ENCODE measurements at regions not wholly inside any gene's neighbourhood (a gene's known extent, or its start where the extent isn't known, plus 50 kb on each side); places are given as distances from the start of the nearest gene placed in this dataset.

- no peak for TF ChIP-seq JUN (IDR thresholded peaks at IDR 0.05; ENCODE audit: low read depth, low read length)
Measured at GRCh38 chr17:71521724-71522123, 599.1 kb upstream of the SOX9 start (continued).

GRCh38 chr17:71522383-71522782, 598.4 kb upstream of the SOX9 start:
- Histone ChIP-seq H2AK5ac (ENCODE audit: low read depth, low read length) (no peak overlapping the region), H3K4me3 (ENCODE audit: extremely low read depth in 1 of 4, insufficient read depth in 2 of 4, low read depth in 3 of 4, low read length in 4 of 4) (no peak overlapping the region), H4K20me1 (replicated peaks in 1 of 2; ENCODE audit: control insufficient read depth in 1 of 2, insufficient read depth in 2 of 2, low read length in 2 of 2) (no peaks in the 10 kb centered on the region), H3K79me1 (ENCODE audit: low read depth, low read length) (no peaks in the 10 kb centered on the region), H2AFZ (ENCODE audit: low read length) (no peak overlapping the region), H3K27ac (ENCODE audit: low read depth, low read length) (no peak overlapping the region), H3K4me2 (ENCODE audit: insufficient read depth in 1 of 2, low read depth in 2 of 2, low read length in 2 of 2) (no peak overlapping the region), H2BK12ac (ENCODE audit: low read depth, low read length) (no peak overlapping the region), H4K5ac (ENCODE audit: insufficient read length, low read depth, low read length) (no peak overlapping the region), H2BK5ac (ENCODE audit: low read depth, low read length) (no peak overlapping the region), H2BK120ac (replicated peaks; ENCODE audit: low read depth, low read length) (no peak overlapping the region), H3K36me3 (ENCODE audit: control insufficient read depth in 2 of 4, insufficient read depth in 4 of 4, low read length in 3 of 4) (no peaks in the 10 kb centered on the region), H2BK15ac (ENCODE audit: low read length) (no peak overlapping the region), H3K9ac (replicated peaks in 1 of 4; ENCODE audit: extremely low read depth in 1 of 4, low read depth in 3 of 4, low read length in 3 of 4) (no peak overlapping the region), H3K79me2 (ENCODE audit: control insufficient read depth in 1 of 2, insufficient read depth in 2 of 2, low read length in 2 of 2) (no peaks in the 10 kb centered on the region), H4K91ac (replicated peaks; ENCODE audit: insufficient read length, low read length) (no peak overlapping the region), H3K27me3 (replicated peaks in 1 of 4; ENCODE audit: control insufficient read depth in 3 of 4, extremely low read depth in 1 of 4, insufficient read depth in 3 of 4, low read length in 3 of 4) (no peaks in the 10 kb centered on the region), H4K8ac (ENCODE audit: extremely low read depth, insufficient read depth, low read length) (no peak overlapping the region), H3K4me1 (replicated peaks in 1 of 4; ENCODE audit: control insufficient read depth in 3 of 4, insufficient read depth in 4 of 4, low read length in 3 of 4) (no peaks in the 10 kb centered on the region), H3K18ac (ENCODE audit: extremely low read depth, low read length) (no peak overlapping the region), H3K4ac (replicated peaks; ENCODE audit: insufficient read length, low read depth, low read length) (no peak overlapping the region), H3K23me2 (ENCODE audit: low read depth, low read length) (no peaks in the 10 kb centered on the region), H3K23ac (ENCODE audit: insufficient read length) (no peak overlapping the region), H3K14ac (ENCODE audit: insufficient read length) (no peak overlapping the region), H3K56ac (replicated peaks; ENCODE audit: insufficient read length, low read depth, low read length) (no peak overlapping the region), H3K9me3 (ENCODE audit: insufficient read depth in 2 of 2, low read depth in 1 of 2, low read length in 1 of 2) (no peaks in the 10 kb centered on the region; a peak in 1 of 4 replicates), H2BK20ac (ENCODE audit: low read length) (no peak overlapping the region)
- CTCF ChIA-PET (ENCODE audit: partially characterized antibody): interaction anchor here (0.7 kb wide), 1 partner anchor 17 kb away, joined by 3 read pairs; no protein-coding TSS in a partner anchor
- POLR2A ChIA-PET (ENCODE audit: partially characterized antibody): no interaction called here
- FAIRE-seq: no peak
- 0 out of 2 replicates have a peak, but pooled peaks have one; percentile 5 for TF ChIP-seq TEAD4 (IDR thresholded peaks at IDR 0.05; ENCODE audit: low read depth, low read length)
- no peak for TF ChIP-seq MAFK (IDR thresholded peaks at IDR 0.05; ENCODE audit: low read depth, low read length)
- no peak for DNase-seq (ENCODE audit: low read depth in 1 of 2, low spot score in 2 of 2)
- WGBS, 2 experiments (ENCODE audit: extremely low coverage in 1 of 2, insufficient coverage in 1 of 2, insufficient read length in 1 of 2, insufficient replicate concordance in 2 of 2, low coverage in 1 of 2, low lambda C conversion rate in 2 of 2, missing lambda C conversion rate in 1 of 2): 71% methylated on average over 1 of the region's 1 CpG; no CpG with 5 or more reads in 1 of the 2 experiments
